ENCODE measurements at regions not wholly inside any gene's neighbourhood (a gene's known extent, or its start where the extent isn't known, plus 50 kb on each side); places are given as distances from the start of the nearest gene placed in this dataset.

- TF ChIP-seq ZBTB44 (tag by site-specific recombination; IDR thresholded peaks at IDR 0.05) (peak; percentile 76), ZNF548 (tag by site-specific recombination; IDR thresholded peaks at IDR 0.05) (no peak), FEZF1 (tag by site-specific recombination; IDR thresholded peaks at IDR 0.05) (peak; percentile 64), ZNF621 (tag by site-specific recombination; IDR thresholded peaks at IDR 0.05) (no peak), ZNF521 (tag by site-specific recombination; IDR thresholded peaks at IDR 0.05) (no peak), ZNF624 (tag by site-specific recombination; IDR thresholded peaks at IDR 0.05) (no peak), ZNF133 (tag by site-specific recombination; IDR thresholded peaks at IDR 0.05) (no peak), OSR2 (tag by site-specific recombination; IDR thresholded peaks at IDR 0.05) (peak; percentile 73), ZNF785 (tag by site-specific recombination; IDR thresholded peaks at IDR 0.05) (no peak), ZNF362 (tag by site-specific recombination; IDR thresholded peaks at IDR 0.05) (no peak), ZBTB20 (tag by site-specific recombination; IDR thresholded peaks at IDR 0.05) (no peak), ZEB2 (tag by site-specific recombination; IDR thresholded peaks at IDR 0.05) (peak; percentile 43; the same call in 1 of the 2 replicates), ZNF138 (tag by site-specific recombination; IDR thresholded peaks at IDR 0.05; ENCODE audit: borderline replicate concordance) (no peak), TRIM28 (IDR thresholded peaks at IDR 0.05; ENCODE audit: borderline replicate concordance, low read length) (peak; percentile 80), GLI2 (tag by site-specific recombination; IDR thresholded peaks at IDR 0.05; ENCODE audit: borderline replicate concordance, low read depth) (0 out of 2 replicates have a peak, but pooled peaks have one; percentile 61), SETDB1 (IDR thresholded peaks at IDR 0.05; ENCODE audit: insufficient read length, low read length) (no peak), ZBTB8A (tag by site-specific recombination; IDR thresholded peaks at IDR 0.05) (no peak), ZNF2 (tag by site-specific recombination; IDR thresholded peaks at IDR 0.05) (peak; percentile 27; the same call in 1 of the 2 replicates), ZNF266 (tag by site-specific recombination; IDR thresholded peaks at IDR 0.05; ENCODE audit: low read depth) (no peak), ZNF155 (tag by site-specific recombination; IDR thresholded peaks at IDR 0.05) (no peak), ZNF600 (tag by site-specific recombination; IDR thresholded peaks at IDR 0.05) (peak; percentile 54; the same call in 1 of the 2 replicates), ZNF19 (tag by site-specific recombination; IDR thresholded peaks at IDR 0.05; ENCODE audit: low read depth) (no peak), ZNF280C (tag by site-specific recombination; IDR thresholded peaks at IDR 0.05) (no peak), ZBTB17 (tag by site-specific recombination; IDR thresholded peaks at IDR 0.05) (peak; percentile 73), ZNF843 (tag by site-specific recombination; IDR thresholded peaks at IDR 0.05) (peak; percentile 85), ZNF366 (tag by site-specific recombination; conservative IDR thresholded peaks at IDR 0.05) (no peak), GLIS2 (tag by site-specific recombination; IDR thresholded peaks at IDR 0.05) (no peak), SCRT1 (tag by site-specific recombination; IDR thresholded peaks at IDR 0.05; ENCODE audit: borderline replicate concordance) (peak; percentile 77; the same call in 1 of the 2 replicates), KLF7 (tag by site-specific recombination; IDR thresholded peaks at IDR 0.05; ENCODE audit: borderline replicate concordance) (no peak), ZNF830 (tag by site-specific recombination; IDR thresholded peaks at IDR 0.05; ENCODE audit: low read depth) (no peak), IKZF3 (tag by site-specific recombination; IDR thresholded peaks at IDR 0.05) (peak; percentile 54; the same call in 1 of the 2 replicates)
- TF ChIP-seq, protein P1, sequence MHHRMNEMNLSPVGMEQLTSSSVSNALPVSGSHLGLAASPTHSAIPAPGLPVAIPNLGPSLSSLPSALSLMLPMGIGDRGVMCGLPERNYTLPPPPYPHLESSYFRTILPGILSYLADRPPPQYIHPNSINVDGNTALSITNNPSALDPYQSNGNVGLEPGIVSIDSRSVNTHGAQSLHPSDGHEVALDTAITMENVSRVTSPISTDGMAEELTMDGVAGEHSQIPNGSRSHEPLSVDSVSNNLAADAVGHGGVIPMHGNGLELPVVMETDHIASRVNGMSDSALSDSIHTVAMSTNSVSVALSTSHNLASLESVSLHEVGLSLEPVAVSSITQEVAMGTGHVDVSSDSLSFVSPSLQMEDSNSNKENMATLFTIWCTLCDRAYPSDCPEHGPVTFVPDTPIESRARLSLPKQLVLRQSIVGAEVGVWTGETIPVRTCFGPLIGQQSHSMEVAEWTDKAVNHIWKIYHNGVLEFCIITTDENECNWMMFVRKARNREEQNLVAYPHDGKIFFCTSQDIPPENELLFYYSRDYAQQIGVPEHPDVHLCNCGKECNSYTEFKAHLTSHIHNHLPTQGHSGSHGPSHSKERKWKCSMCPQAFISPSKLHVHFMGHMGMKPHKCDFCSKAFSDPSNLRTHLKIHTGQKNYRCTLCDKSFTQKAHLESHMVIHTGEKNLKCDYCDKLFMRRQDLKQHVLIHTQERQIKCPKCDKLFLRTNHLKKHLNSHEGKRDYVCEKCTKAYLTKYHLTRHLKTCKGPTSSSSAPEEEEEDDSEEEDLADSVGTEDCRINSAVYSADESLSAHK (tag by site-specific recombination; IDR thresholded peaks at IDR 0.05), result peak; percentile 43; the same call in 1 of the 2 replicates
- TF ChIP-seq, protein P2, sequence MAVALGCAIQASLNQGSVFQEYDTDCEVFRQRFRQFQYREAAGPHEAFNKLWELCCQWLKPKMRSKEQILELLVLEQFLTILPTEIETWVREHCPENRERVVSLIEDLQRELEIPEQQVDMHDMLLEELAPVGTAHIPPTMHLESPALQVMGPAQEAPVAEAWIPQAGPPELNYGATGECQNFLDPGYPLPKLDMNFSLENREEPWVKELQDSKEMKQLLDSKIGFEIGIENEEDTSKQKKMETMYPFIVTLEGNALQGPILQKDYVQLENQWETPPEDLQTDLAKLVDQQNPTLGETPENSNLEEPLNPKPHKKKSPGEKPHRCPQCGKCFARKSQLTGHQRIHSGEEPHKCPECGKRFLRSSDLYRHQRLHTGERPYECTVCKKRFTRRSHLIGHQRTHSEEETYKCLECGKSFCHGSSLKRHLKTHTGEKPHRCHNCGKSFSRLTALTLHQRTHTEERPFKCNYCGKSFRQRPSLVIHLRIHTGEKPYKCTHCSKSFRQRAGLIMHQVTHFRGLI (tag by site-specific recombination; IDR thresholded peaks at IDR 0.05), result no peak
Measured at GRCh38 chr2:66324909-66325528, 109.9 kb upstream of the MEIS1 start (continued).
